ENCODE measurements at regions not wholly inside any gene's neighbourhood (a gene's known extent, or its start where the extent isn't known, plus 50 kb on each side); places are given as distances from the start of the nearest gene placed in this dataset.

GRCh38 chr5:84794486-84795035 lies 409.9 kb upstream of the EDIL3 start:
- H3K9me2 ChIP-seq (replicated peaks; ENCODE audit: insufficient read depth, low read length): no peaks in the 10 kb centered on the region
- no peak overlapping the region for H3K4me2 ChIP-seq (ENCODE audit: low read depth, low read length)

GRCh38 chr5:84791730-84792129 lies 407.1 kb upstream of the EDIL3 start:
- Histone ChIP-seq H3K27me3 (replicated peaks; ENCODE audit: insufficient read depth, low read length) (no peaks in the 10 kb centered on the region), H3K36me3 (replicated peaks; ENCODE audit: insufficient read depth, low read length) (no peaks in the 10 kb centered on the region), H3K79me2 (ENCODE audit: low read length) (no peaks in the 10 kb centered on the region), H3K9me2 (replicated peaks; ENCODE audit: insufficient read depth, low read length) (no peaks in the 10 kb centered on the region), H3K9ac (ENCODE audit: low read length) (no peak overlapping the region), H4K20me1 (ENCODE audit: insufficient read depth, low read length) (no peaks in the 10 kb centered on the region), H3K27ac (ENCODE audit: low read length) (no peak overlapping the region), H3K4me2 (ENCODE audit: low read depth, low read length) (no peak overlapping the region), H3F3A (ENCODE audit: insufficient read depth, low read length) (no peaks in the 10 kb centered on the region), H3K9me3 (replicated peaks; ENCODE audit: insufficient read depth, low read length) (no peaks in the 10 kb centered on the region), H3K4me1 (ENCODE audit: low read length) (no peaks in the 10 kb centered on the region), H3K4me3 (ENCODE audit: low read length) (no peak overlapping the region), H2AFZ (ENCODE audit: low read length) (no peak overlapping the region)
- TF ChIP-seq EZH2 (optimal IDR thresholded peaks at IDR 0.05; ENCODE audit: low read depth, low read length): no peak
- TF ChIP-seq EZH2phosphoT487 (IDR thresholded peaks at IDR 0.05; ENCODE audit: low read length): no peak
- TF ChIP-seq CTCF (IDR thresholded peaks at IDR 0.05; ENCODE audit: low read length): no peak
- no peak for DNase-seq

More at GRCh38 chr5:84794486-84795035, 409.9 kb upstream of the EDIL3 start:
- H3K4me3 ChIP-seq (ENCODE audit: low read length): no peak overlapping the region
- no peak overlapping the region for H3K27ac ChIP-seq (ENCODE audit: low read length)
- H3F3A ChIP-seq (ENCODE audit: insufficient read depth, low read length): no peaks in the 10 kb centered on the region
- H2AFZ ChIP-seq (ENCODE audit: low read length): no peak overlapping the region
- no peaks in the 10 kb centered on the region for H3K9me3 ChIP-seq (replicated peaks; ENCODE audit: insufficient read depth, low read length)
- H3K4me1 ChIP-seq (ENCODE audit: low read length): no peaks in the 10 kb centered on the region
- H3K9ac ChIP-seq (ENCODE audit: low read length): no peak overlapping the region
- H3K27me3 ChIP-seq (replicated peaks; ENCODE audit: insufficient read depth, low read length): no peaks in the 10 kb centered on the region
- TF ChIP-seq EZH2 (optimal IDR thresholded peaks at IDR 0.05; ENCODE audit: low read depth, low read length) (no peak), CTCF (IDR thresholded peaks at IDR 0.05; ENCODE audit: low read length) (no peak), EZH2phosphoT487 (IDR thresholded peaks at IDR 0.05; ENCODE audit: low read length) (no peak)
- H3K36me3 ChIP-seq (replicated peaks; ENCODE audit: insufficient read depth, low read length): no peaks in the 10 kb centered on the region
- H4K20me1 ChIP-seq (ENCODE audit: insufficient read depth, low read length): no peaks in the 10 kb centered on the region
- no peak for DNase-seq
- H3K79me2 ChIP-seq (ENCODE audit: low read length): no peaks in the 10 kb centered on the region

GRCh38 chr5:84791138-84791537 lies 406.5 kb upstream of the EDIL3 start:
- H3K4me1 ChIP-seq (ENCODE audit: low read length): no peaks in the 10 kb centered on the region
- H2AFZ ChIP-seq (ENCODE audit: low read length): no peak overlapping the region
- no peaks in the 10 kb centered on the region for H3K9me2 ChIP-seq (replicated peaks; ENCODE audit: insufficient read depth, low read length)
- no peaks in the 10 kb centered on the region for H3K27me3 ChIP-seq (replicated peaks; ENCODE audit: insufficient read depth, low read length)
- no peaks in the 10 kb centered on the region for H3F3A ChIP-seq (ENCODE audit: insufficient read depth, low read length)
- no peak overlapping the region for H3K4me2 ChIP-seq (ENCODE audit: low read depth, low read length)
- TF ChIP-seq CTCF (IDR thresholded peaks at IDR 0.05; ENCODE audit: low read length): no peak
- no peak for TF ChIP-seq EZH2phosphoT487 (IDR thresholded peaks at IDR 0.05; ENCODE audit: low read length)
- no peak for TF ChIP-seq EZH2 (optimal IDR thresholded peaks at IDR 0.05; ENCODE audit: low read depth, low read length)
- no peak for DNase-seq
- H3K27ac ChIP-seq (ENCODE audit: low read length): no peak overlapping the region
- H3K79me2 ChIP-seq (ENCODE audit: low read length): no peaks in the 10 kb centered on the region
- no peak overlapping the region for H3K4me3 ChIP-seq (ENCODE audit: low read length)
- no peaks in the 10 kb centered on the region for H3K9me3 ChIP-seq (replicated peaks; ENCODE audit: insufficient read depth, low read length)
- H3K9ac ChIP-seq (ENCODE audit: low read length): no peak overlapping the region
- no peaks in the 10 kb centered on the region for H4K20me1 ChIP-seq (ENCODE audit: insufficient read depth, low read length)
- H3K36me3 ChIP-seq (replicated peaks; ENCODE audit: insufficient read depth, low read length): no peaks in the 10 kb centered on the region
